HG03575 (cell line): ENCODE measurements at regions not wholly inside any gene's neighbourhood (a gene's known extent, or its start where the extent isn't known, plus 50 kb on each side); places are given as distances from the start of the nearest gene placed in this dataset.

ENCODE experiments used
- ATAC-seq: cut with Tn5 transposase; IDR thresholded peaks from one replicate; pipeline ENCODE4 v1.9.1; 2021; ENCODE audit not compliant: unreplicated experiment, insufficient number of reproducible peaks, low FRiP score; ENCODE audit errors: extremely low read depth

DNA sequence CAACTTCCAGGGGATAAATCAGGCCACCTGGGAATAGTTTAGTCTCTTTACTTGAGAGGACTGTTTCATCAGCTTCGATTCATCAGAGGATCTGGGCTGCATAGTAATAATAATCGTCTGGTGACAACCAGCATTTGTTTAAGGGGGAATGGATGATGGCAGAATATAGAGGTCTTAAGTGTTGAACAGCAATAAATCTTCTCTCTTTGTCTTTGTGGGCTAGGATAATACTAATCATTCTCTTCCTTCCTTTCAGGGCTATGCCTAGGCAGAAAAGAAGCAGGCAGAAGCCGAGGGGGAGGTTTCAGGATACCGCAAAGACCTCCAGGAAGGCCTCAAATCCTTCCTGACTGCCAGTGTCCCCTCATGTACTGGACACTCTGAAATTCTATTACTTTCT is 150.4 kb upstream of the GAREM1 start:
- ATAC-seq = no peak

DNA sequence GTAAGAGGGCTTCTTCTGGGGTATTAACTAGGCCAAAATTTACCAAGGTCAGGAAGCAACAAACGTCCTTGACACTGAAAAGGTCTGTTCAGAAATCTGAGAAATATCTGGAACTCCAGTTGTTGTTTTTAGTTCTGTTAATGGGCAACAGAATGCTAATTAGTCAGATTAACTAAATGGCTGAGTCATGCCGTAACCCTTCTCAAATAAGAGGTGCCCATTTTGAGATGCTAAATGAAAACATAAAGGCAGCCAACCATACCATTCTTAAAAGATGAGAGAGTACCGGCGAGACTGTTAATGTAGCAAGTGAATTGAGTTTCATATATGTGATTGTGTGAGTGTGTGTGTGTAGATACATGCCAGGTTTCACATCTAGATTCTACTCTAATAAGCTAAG is 147.9 kb upstream of the GAREM1 start:
- no peak for ATAC-seq

DNA sequence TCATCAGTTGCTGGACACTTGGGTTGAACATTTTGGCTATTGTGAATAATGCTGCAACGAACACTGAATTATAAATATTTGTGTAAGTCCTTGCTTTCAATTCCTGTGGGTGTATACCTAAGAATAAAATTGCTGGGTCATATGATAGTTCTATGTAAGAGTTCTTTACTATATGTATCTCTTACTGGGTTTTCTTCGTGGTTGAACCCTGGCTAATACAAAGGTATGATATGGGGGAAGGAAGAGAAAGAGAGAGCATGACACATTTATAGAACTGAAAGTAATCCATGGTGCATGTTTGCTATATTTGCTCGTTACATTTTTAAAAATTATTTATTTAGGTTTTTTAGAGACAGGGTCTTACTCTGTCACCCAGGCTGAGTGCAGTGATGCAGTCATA is 143.1 kb upstream of the GAREM1 start:
- no peak for ATAC-seq

DNA sequence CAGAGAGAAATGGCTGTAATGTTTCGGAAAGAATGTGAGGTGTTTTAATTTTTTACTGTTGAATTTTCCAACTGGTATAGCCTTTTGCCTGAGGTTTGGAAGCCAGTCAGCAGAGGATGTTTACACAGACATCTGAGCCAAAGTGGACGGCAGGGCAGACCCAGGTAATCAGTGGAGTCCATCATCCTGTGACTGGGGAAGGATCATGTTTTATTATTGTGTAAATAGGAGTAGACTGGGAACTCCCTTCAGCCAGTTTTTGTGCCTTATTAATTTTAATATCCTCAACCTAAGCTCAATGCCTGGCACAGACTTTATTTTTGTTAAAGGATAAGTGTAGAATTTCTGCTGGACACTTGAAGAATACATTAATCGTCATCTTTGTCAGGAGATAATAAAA is 142.0 kb upstream of the GAREM1 start:
- no peak for ATAC-seq

DNA sequence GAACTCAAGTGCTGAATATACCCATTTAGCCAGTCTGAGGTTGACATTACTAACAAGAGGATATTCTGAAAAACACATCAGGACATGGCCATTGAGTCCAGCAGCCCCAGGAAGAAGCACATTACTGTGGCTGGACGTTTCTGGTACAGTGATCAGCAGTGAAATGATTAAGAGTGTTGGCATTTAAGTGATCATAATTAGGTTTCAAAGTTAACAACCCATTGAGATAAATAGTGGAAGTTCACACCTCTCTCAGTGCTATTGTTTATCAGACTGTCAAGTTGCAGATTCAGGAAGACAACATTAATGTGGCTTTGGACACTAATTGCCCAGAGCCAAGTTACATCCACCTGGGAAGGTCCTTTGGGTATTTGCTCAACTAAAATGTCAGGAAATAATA is 139.5 kb upstream of the GAREM1 start:
- no peak for ATAC-seq

DNA sequence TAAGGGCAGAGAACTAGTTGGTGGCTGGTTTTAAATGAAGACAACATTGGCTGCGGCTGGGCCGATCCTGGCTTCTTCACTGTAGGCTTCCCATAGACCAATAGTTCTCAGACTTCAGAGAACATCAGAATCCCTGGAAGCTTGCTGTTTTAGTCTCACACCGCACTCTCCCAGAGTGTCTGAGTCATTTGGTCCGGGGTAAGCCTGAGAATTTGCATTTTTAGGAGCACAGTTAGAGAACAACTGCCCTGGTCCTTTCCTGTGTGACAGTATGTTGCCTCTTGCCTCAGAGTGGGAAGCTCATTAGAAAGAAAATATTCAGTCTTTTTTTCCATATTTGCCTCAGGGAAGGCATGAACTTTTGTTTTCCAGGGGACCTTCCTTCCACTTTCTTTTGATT is 137.1 kb upstream of the GAREM1 start:
- ATAC-seq = no peak

DNA sequence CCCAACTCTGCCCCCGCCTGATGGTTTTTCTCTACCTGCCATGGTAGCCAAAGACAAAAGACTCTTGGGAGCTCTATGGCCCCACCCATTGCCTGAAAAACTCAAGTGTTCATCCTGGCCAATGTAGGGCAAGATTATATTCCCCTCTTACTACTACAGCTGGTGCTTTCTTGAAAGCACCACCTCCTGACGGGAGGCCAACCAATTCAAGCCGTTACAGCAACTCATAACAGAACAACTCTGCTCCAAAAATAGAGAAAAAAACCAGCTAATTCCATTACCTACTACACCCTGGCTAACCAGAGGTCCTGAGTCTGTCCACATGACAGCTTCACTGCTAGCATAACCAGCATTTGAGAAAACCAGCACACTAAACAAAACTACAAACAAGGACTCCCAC is 127.5 kb upstream of the GAREM1 start:
- ATAC-seq = no peak

DNA sequence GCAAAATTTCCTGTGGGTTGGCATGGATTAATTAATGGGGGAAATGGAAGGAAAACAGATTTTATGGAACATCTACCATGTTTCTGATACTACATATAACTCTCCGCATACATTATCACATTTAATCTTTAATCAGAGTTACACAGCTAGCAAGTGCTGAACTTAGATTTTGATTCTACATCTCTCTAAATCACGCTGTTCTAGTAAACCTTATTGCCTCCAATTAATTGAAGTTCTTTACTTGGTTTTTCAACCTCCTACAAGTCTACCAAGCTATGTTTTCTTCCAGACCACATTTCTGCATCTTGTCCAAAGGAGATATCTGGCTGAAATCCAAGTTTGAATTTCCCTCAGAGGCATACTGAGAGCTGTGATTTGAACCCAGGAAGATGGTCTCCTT is 125.8 kb upstream of the GAREM1 start:
- no peak for ATAC-seq

DNA sequence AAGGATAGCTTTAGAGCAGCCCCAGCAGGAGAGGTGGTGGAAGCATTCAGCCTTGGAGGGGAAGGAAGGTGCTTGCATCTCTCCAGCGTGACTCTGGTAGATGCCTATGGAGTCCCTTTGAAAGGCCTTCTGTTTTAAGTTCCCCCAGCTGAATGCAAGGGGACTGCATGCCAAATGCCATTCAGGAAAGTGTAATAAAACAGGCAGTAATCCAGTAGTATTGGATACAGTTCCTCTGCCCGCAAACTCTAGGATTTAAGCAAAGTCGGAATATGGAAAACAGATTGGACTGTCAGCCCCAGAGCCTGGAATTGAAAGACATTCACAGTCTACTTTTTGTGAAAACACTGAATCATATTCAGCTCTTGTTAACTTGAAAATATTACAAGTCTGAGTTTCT is 125.2 kb upstream of the GAREM1 start:
- no peak for ATAC-seq

DNA sequence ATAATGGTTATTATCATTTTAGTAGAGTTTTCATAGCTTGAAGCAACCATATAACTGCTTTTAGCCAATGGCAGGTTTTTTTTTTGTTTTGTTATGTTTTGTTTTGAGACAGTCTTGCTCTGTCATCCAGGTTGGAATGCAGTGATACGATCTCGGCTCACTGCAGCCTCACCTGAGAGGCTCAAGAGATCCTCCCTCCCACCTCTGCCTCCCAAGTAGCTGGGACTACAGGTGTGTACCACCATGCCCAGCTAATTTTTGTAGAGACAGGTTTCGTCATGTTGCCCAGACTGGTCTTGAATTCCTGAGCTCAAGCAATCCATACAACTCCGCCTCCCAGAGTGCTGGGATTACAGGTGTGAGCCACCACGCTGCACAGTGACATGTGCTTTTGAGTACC is 117.5 kb upstream of the GAREM1 start:
- no peak for ATAC-seq

DNA sequence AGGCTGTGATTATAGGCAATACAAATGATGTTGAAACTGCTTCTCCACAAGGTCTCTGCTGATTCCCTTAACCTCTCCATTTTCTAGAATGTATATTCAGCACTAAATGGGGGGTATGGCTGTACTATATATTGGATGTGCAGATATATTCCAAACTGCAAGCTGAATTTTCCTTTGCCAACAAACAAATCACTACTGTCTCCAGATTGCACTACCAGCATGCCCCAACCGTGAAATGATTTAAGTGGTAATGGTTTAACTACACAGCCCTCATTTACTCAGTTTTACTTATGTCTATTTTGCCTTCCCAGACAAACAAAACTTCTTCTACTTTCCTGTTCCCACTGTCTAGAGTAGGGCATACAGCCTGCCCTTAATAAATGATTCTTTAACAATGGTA is 112.7 kb upstream of the GAREM1 start:
- ATAC-seq = no peak

DNA sequence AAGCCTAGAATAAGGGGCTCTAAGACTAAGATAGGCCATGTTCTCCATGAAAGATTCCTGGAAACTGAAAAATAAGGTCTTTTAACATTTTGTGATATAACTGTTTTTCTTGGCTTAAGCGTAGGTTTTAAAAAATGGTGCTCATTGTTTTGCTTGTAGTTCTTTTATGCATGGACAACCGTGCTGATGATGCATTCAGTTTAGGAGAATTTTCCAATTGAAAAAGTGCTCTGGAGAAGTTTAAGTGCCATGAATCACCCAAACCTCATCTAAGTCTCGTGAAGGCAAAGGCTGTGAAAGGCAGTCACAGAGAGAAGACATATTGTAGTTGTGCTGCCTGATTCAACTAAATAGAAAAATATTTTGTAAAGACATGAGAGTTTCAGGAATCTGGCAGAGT is 111.8 kb upstream of the GAREM1 start:
- ATAC-seq = no peak

DNA sequence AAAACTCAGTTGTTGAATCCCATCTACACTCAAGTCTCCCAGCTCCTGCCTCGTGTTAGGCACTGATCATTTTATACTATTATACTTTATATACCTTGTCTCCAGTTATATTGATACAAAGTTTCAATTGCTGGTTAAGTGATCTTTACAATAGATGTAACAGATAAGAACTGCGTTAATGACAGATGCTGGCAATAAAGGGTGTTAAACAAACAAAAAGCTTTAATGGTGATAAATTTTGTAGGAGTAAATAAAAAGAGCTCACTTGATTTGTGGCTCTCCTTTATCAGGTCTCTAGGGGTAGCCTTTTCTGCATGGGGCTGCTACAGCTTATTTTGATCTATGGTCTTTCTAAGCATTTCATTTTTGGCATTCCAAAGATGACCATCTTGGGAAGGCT is 106.9 kb upstream of the GAREM1 start:
- ATAC-seq = no peak

DNA sequence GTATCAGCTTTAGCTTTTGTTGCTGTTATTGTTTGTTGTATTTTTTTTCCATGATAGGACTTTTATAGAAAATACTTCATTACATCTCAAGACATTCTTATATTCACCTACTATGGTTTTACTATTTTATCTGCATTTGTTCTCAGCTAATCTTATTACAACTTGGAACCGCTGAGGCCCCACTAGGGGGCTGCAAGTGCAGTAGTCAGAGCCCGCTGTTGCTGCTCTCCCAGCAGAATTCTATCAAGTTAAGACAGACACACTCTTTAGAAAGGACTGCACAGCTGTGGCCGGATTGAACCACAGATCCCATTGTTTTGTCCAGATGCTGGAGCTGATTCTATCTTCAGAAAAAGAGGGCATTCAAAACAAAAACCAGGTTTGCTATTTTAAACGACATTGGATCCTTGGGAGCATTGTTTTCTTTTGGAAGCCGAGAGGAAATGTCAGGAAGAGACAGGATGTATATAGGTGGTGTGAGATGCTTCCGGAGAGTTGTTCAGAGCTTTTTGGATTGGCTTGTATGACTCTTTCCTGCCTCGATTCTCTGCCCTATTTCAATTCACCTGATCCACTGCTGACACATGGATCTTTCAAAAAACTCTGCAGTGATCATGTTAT is 105.7 kb upstream of the GAREM1 start:
- no peak for ATAC-seq

DNA sequence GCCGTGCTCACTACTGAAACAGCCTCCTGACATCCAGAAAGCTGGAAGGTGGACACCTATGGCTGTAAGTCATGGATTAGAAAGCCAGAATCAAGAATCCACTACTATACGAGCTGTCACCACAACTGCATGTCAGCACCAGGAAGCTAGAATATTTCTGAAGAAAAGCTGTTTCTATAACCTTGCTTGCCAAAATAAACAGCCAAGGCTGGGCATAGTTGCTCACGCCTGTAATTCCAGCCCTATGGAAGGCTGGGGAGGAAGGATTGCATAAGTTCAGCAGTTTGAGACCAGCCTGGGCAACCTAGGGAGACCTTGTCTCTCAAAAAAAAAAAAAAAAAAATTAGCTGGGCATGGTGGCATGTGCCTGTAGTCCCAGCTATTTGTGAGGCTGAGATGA is 96.3 kb upstream of the GAREM1 start:
- ATAC-seq = no peak

DNA sequence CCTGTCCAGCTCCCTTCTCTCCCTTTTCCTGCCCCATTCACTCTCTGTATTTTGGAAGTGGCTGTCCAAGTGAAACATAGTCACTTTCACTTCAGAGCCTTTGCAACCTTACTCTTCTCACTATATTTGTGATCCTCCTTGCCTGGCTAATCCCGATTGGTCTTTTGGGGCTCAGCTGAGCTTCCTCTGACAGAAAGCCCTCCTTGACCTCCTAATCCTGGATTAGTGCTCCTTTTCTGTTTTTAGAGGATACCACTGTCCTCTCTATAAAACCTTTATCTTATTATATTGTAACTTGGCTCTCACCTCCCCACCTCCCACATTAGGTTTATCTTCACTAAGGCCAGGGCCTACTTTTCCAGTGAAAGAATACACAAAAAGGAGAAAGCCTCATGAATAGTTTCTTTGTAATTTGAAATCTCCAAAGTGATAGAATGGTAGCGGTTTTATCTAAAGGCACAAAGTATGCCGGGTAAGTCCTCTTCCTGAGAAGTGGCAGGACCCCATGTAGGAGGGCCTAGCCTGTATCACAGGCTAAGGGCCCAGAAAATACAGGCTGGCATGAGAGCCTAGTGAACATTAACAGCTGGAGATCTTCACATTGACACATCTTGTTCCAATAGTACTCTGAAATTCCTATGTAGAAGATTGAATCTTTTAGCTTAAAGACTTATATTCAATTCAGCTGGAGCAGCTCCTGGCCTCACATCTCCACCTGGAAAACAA is 83.1 kb upstream of the GAREM1 start:
- no peak for ATAC-seq

DNA sequence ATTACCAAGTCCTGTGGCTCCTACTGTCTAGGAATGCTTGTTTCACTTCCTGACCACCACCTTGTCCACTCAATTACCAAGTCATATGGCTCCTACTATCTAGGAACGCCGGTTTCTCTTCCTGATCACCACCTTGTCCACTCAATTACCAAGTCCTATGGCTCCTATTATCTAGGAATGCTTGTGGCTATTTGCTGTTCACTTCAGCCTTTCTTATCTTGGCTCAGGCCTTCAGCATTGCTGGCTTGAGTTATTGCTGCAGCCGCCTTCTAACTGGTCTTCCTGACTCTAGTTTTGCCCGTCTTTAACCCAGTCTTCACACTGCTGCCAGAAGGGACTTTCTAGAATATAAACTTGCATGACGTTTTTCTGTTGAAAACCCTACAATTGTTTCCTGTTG is 82.5 kb upstream of the GAREM1 start:
- no peak for ATAC-seq

DNA sequence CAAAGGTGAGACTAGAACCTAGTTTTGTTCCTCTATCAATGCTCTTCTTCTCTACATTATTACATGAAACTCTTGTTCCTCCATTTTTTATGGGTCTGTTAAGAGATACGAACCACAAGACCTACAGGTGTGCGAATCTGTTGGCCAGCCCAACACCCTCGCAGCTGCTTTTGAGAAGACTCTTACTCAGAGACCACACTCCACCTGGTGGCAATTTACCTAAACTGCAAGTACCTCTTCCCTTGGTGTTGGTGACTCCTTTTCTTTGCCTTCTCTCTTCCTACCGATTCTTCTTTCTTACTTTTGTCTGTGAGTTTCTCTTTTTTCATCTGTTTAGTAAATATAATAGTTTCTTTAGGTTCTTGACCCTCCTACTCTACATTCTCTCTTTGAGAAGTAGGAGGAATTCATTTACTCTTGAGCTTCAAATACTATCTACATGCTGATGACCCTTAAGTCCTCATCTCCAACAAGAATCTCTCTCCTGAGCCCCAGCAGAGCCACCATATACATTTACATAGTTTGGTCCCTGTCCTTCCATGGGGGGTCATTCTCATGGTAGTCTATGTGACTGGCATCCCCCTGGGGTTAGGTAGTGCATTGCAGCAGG is 81.8 kb upstream of the GAREM1 start:
- ATAC-seq = peak; percentile 81

DNA sequence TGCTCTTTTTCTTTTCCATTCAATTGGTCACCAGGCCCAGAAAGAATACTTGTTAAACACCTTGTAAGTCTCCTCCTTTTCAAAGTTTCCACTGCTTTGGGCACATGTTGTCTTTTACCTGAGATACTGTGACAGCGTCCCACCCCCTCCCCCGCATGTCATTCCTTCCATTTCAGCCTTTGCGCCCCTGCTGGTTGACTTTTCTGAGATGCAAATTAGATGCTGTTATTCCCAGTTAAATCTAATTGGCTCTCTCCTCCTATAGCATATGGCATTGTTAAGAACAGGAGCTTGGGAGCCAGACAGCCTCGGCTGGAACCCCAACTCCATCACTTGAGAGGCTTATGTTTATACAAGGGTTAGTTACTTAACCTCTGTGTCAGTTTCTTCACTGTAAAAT is 80.3 kb upstream of the GAREM1 start:
- no peak for ATAC-seq

DNA sequence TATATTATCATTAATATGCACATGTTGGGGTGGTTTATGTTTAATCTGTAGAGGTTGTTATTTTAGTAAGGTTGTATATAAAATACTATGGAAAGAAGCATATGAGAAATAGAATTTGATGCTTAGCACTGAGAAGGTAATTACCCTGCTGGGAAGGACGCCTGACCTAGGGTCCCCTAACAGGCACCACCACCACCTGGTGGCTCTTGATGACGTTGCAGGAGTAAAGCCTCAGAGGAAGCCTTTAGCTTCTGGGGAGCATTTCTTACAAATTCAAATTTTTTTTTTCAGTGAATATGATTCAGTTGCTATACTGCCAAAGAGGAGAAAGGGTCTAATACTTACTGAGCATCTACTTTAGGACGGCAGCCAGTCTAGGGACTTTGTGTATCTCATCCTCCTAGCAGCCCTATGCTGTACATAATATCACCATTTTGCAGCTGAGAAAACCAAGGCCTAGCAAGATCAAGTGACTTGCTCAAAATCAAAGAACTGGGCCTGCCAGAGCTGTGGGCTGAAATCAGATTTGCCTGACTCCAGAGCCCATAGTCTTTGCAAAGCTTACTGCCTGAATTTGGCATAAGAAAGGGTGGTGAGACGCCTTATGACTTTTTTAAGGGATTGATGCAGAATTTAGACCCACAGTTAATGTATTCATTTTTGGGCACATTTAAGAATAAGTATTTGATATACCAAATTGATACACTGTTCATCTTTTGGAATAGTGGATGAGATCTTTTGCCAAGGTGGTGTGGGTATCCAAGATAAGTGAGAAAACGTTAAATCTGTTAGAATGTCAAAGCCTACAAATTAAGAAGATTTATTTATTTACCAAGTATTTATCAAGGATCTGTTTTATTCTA is 78.8 kb upstream of the GAREM1 start:
- peak; percentile 58 for ATAC-seq
